Lower leg skin (tissue), 3 donors: ENCODE measurements at regions not wholly inside any gene's neighbourhood (a gene's known extent, or its start where the extent isn't known, plus 50 kb on each side); places are given as distances from the start of the nearest gene placed in this dataset.

ENCODE experiments used
- CTCF ChIP-seq, 3 donors: fragments of 450-650 bp; IDR thresholded peaks; one replicate each; pipeline ENCODE4 v1.5.1; 2016; ENCODE audit warnings: antibody characterized with exemption in 3 of 3, mild to moderate bottlenecking in 3 of 3, moderate library complexity in 2 of 3
- POLR2A ChIP-seq, 2 donors: fragments of 450-650 bp; IDR thresholded peaks; one replicate each; pipeline ENCODE4 v1.6.1; 2016 to 2017; ENCODE audit warnings: antibody characterized with exemption in 2 of 2, mild to moderate bottlenecking in 1 of 2, moderate library complexity in 1 of 2

- no peak for TF ChIP-seq CTCF (IDR thresholded peaks at IDR 0.05)
- TF ChIP-seq POLR2A (IDR thresholded peaks at IDR 0.05), result no peak
These were observed 90.2 kb downstream of the ZNF467 start for GRCh38 chr7:149683181-149683580.
